A673 (cell line): ENCODE measurements at regions not wholly inside any gene's neighbourhood (a gene's known extent, or its start where the extent isn't known, plus 50 kb on each side); places are given as distances from the start of the nearest gene placed in this dataset.

Experiments used
- EZH2 ChIP-seq: fragments of 200-600 bp; sonication (generic); IDR thresholded peaks from 2 replicates; pipeline ENCODE4 v1.6.1; 2017; ENCODE audit warnings: borderline replicate concordance, low read depth, mild to moderate bottlenecking, mixed read lengths, antibody characterized with exemption, low read length; ENCODE audit not compliant: poor library complexity, severe bottlenecking
- TF ChIP-seq, protein P1 (sequence below): fragments of 300-800, 200-600 bp; sonication (generic); conservative IDR thresholded peaks from 2 replicates; pipeline ENCODE4 v1.5.1; 2017; ENCODE audit warnings: low read depth, mild to moderate bottlenecking, antibody characterized with exemption, low read length, moderate library complexity, mixed read lengths

GRCh38 chr12:82593901-82594396 is 92.8 kb upstream of the TMTC2 start:
- TF ChIP-seq, protein P1, sequence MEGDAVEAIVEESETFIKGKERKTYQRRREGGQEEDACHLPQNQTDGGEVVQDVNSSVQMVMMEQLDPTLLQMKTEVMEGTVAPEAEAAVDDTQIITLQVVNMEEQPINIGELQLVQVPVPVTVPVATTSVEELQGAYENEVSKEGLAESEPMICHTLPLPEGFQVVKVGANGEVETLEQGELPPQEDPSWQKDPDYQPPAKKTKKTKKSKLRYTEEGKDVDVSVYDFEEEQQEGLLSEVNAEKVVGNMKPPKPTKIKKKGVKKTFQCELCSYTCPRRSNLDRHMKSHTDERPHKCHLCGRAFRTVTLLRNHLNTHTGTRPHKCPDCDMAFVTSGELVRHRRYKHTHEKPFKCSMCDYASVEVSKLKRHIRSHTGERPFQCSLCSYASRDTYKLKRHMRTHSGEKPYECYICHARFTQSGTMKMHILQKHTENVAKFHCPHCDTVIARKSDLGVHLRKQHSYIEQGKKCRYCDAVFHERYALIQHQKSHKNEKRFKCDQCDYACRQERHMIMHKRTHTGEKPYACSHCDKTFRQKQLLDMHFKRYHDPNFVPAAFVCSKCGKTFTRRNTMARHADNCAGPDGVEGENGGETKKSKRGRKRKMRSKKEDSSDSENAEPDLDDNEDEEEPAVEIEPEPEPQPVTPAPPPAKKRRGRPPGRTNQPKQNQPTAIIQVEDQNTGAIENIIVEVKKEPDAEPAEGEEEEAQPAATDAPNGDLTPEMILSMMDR: no peak
- no peak for TF ChIP-seq EZH2
